Nephron (organoid): ENCODE measurements at regions not wholly inside any gene's neighbourhood (a gene's known extent, or its start where the extent isn't known, plus 50 kb on each side); places are given as distances from the start of the nearest gene placed in this dataset.

Source experiments
- H3K27ac Mint-ChIP-seq, 3 experiments: 2 replicates each; pipeline ENCODE4 v1.8.0; 2020; ENCODE audit warnings: mixed read lengths in 3 of 3, mild to moderate bottlenecking in 2 of 3, moderate library complexity in 1 of 3
- H3K27me3 Mint-ChIP-seq: 2 replicates; pipeline ENCODE4 v1.8.0; 2021; ENCODE audit warnings: low read depth, mild to moderate bottlenecking, moderate library complexity, mixed read lengths
- H3K36me3 Mint-ChIP-seq: 2 replicates; pipeline ENCODE4 v1.8.0; 2020; ENCODE audit warnings: low read depth, mixed read lengths
- H3K4me1 Mint-ChIP-seq: 2 replicates; pipeline ENCODE4 v1.8.0; 2020; ENCODE audit warnings: mixed read lengths
- H3K4me3 Mint-ChIP-seq, 3 experiments: 2 replicates each; pipeline ENCODE4 v1.8.0; 2020; ENCODE audit warnings: mild to moderate bottlenecking in 3 of 3, mixed read lengths in 3 of 3, moderate library complexity in 2 of 3
- H3K9me3 Mint-ChIP-seq: 2 replicates; pipeline ENCODE4 v1.8.0; 2020; ENCODE audit warnings: mixed read lengths
- CTCF ChIP-seq, 3 experiments: fragments of 200-600 bp; sonication (generic); IDR thresholded peaks; one replicate each; pipeline ENCODE4 v1.5.0; 2021; ENCODE audit warnings: antibody characterized with exemption in 3 of 3; ENCODE audit not compliant: unreplicated experiment in 3 of 3

- H3K27ac Mint-ChIP-seq: no peak overlapping the region
- H3K36me3 Mint-ChIP-seq: no peaks in the 10 kb centered on the region
- no peaks in the 10 kb centered on the region for H3K4me1 Mint-ChIP-seq
- TF ChIP-seq CTCF (IDR thresholded peaks at IDR 0.05; ENCODE audit: unreplicated experiment in 3 of 3): no peak
- H3K27me3 Mint-ChIP-seq: no peaks in the 10 kb centered on the region
- H3K4me3 Mint-ChIP-seq: no peak overlapping the region
- no peaks in the 10 kb centered on the region for H3K9me3 Mint-ChIP-seq
Observed at GRCh38 chr3:187536185-187536584, 134.0 kb downstream of the SST start.

- Mint-ChIP-seq H3K36me3 (no peaks in the 10 kb centered on the region), H3K4me3 (no peak overlapping the region), H3K27me3 (no peaks in the 10 kb centered on the region), H3K9me3 (no peaks in the 10 kb centered on the region), H3K27ac (no peak overlapping the region), H3K4me1 (no peaks in the 10 kb centered on the region)
- TF ChIP-seq CTCF (IDR thresholded peaks at IDR 0.05; ENCODE audit: unreplicated experiment in 3 of 3): no peak
Observed at GRCh38 chr3:187533797-187534196, 136.4 kb downstream of the SST start.

- Mint-ChIP-seq H3K27ac (no peak overlapping the region), H3K4me3 (no peak overlapping the region), H3K36me3 (no peaks in the 10 kb centered on the region), H3K9me3 (no peaks in the 10 kb centered on the region), H3K4me1 (no peaks in the 10 kb centered on the region), H3K27me3 (no peaks in the 10 kb centered on the region)
- TF ChIP-seq CTCF (IDR thresholded peaks at IDR 0.05; ENCODE audit: unreplicated experiment in 3 of 3): no peak
Observed at GRCh38 chr3:187531831-187532230, 138.4 kb downstream of the SST start.

GRCh38 chr3:187522890-187523289 is 147.3 kb downstream of the SST start:
- no peaks in the 10 kb centered on the region for H3K27me3 Mint-ChIP-seq
- no peak overlapping the region for H3K4me3 Mint-ChIP-seq
- no peak for TF ChIP-seq CTCF (IDR thresholded peaks at IDR 0.05; ENCODE audit: unreplicated experiment in 3 of 3)
- H3K4me1 Mint-ChIP-seq: peaks cover 7% of the 10 kb centered on the region
- H3K36me3 Mint-ChIP-seq: no peaks in the 10 kb centered on the region
- no peak overlapping the region for H3K27ac Mint-ChIP-seq
- no peaks in the 10 kb centered on the region for H3K9me3 Mint-ChIP-seq

- Mint-ChIP-seq H3K4me3 (no peak overlapping the region), H3K27ac (no peak overlapping the region), H3K27me3 (no peaks in the 10 kb centered on the region), H3K9me3 (no peaks in the 10 kb centered on the region), H3K4me1 (peaks cover 7% of the 10 kb centered on the region), H3K36me3 (no peaks in the 10 kb centered on the region)
- no peak for TF ChIP-seq CTCF (IDR thresholded peaks at IDR 0.05; ENCODE audit: unreplicated experiment in 3 of 3)
Observed at GRCh38 chr3:187522293-187522692, 147.9 kb downstream of the SST start.

GRCh38 chr3:187521546-187521945 is 148.6 kb downstream of the SST start:
- Mint-ChIP-seq H3K27ac (no peak overlapping the region), H3K9me3 (no peaks in the 10 kb centered on the region), H3K4me1 (peaks cover 7% of the 10 kb centered on the region), H3K4me3 (no peak overlapping the region), H3K36me3 (no peaks in the 10 kb centered on the region), H3K27me3 (no peaks in the 10 kb centered on the region)
- TF ChIP-seq CTCF (IDR thresholded peaks at IDR 0.05; ENCODE audit: unreplicated experiment in 3 of 3): no peak
